Pancreas (tissue), 10 donors: ENCODE measurements at regions not wholly inside any gene's neighbourhood (a gene's known extent, or its start where the extent isn't known, plus 50 kb on each side); places are given as distances from the start of the nearest gene placed in this dataset.

Source experiments
- ATAC-seq, 4 donors: fragments of 200-7000 bp; cut with Tn5 transposase; one replicate each; pipeline versions ENCODE4 v1.8.0 to v1.9.1; 2020; ENCODE audit warnings: mild to moderate bottlenecking in 4 of 4, moderate library complexity in 4 of 4
- DNase-seq, 6 donors: peaks; one replicate each; pipeline ENCODE4 v3.0.0-alpha.2; 2020
- FAIRE-seq: peaks from 2 replicates; lab custom pipeline; 2012; peaks lifted over from hg19 to GRCh38; lab: Jason Lieb, UNC
- H3K27ac ChIP-seq, 4 donors: fragments of 200-600 bp; sonication (generic); 1 replicate in 3 of 4; 2 replicates in 1 of 4; pipeline versions ENCODE4 v1.5.0 to v1.8.0; 2020
- H3K27me3 ChIP-seq, 4 donors: fragments of 200-600 bp; one replicate each; pipeline ENCODE4 v1.8.0; 2021
- H3K36me3 ChIP-seq, 3 donors: fragments of 200-600 bp; sonication (generic) in 1 of 3; one replicate each; pipeline versions ENCODE4 v1.5.0 to v1.8.0; 2020 to 2021
- H3K4me1 ChIP-seq, 3 donors: fragments of 200-600 bp; one replicate each; pipeline ENCODE4 v1.8.0; 2021
- H3K4me3 ChIP-seq, 4 donors: fragments of 200-600 bp; sonication (generic) in 2 of 4; one replicate each; pipeline versions ENCODE4 v1.5.0 to v1.8.0; 2020 to 2021
- H3K9me3 ChIP-seq, 4 donors: fragments of 200-600 bp; one replicate each; pipeline ENCODE4 v1.8.0; 2021
- CTCF ChIP-seq, 4 donors: fragments of 200-600 bp; sonication (generic) in 3 of 4; IDR thresholded peaks; one replicate each; pipeline versions ENCODE4 v1.5.0 to v1.8.0; 2021; ENCODE audit warnings: antibody characterized with exemption in 4 of 4
- WGBS, 2 donors: extraction: QIAGEN DNeasy Blood & Tissue Kit; methylation state at CpG; one replicate each; pipeline ENCODE4 v1.1.7; 2013; 5-methylcytosine and 5-hydroxymethylcytosine counted together
- intact Hi-C, 3 donors: fragments of 100-400 bp; cut with DNase I; formaldehyde crosslinking; loops; one replicate each; pipeline versions ENCODE4 v1.11.1 to v1.14.2; 2022
- donor health status: healthy with polysubstance abuse.
- donor health status: DM: no; HTN: no; CAD: no; lungs with moderate emphysema.
- donor health status: DM: no; HTN: no; CAD: no.
- donor health status: control.
- donor health status: control.
- donor health status: Bipolar disorder and iron deficiency.
- donor health status: DM: yes; HTN: yes; CAD: no.
- donor health status: DM: no; HTN: no; CAD: no.
- donor health status: DM: no; HTN: no; CAD: no.
- donor health status: DM: yes; HTN: yes; CAD: no.

- ATAC-seq (no peak), DNase-seq (no peak), FAIRE-seq (no peak)
- Histone ChIP-seq H3K9me3 (no peaks in the 10 kb centered on the region), H3K27ac (no peak overlapping the region), H3K36me3 (no peaks in the 10 kb centered on the region), H3K4me1 (no peaks in the 10 kb centered on the region), H3K27me3 (no peaks in the 10 kb centered on the region), H3K4me3 (no peak overlapping the region)
- no peak for TF ChIP-seq CTCF (IDR thresholded peaks at IDR 0.05)
- intact Hi-C loops, result no loop called here
- WGBS, 2 donors, result 67 to 76% methylated on average over 5 of the region's 5 CpGs
Observed at GRCh38 chr5:13536933-13537332, 407.6 kb downstream of the DNAH5 start.

- H3K9me3 ChIP-seq, result no peaks in the 10 kb centered on the region
- no peaks in the 10 kb centered on the region for H3K27me3 ChIP-seq
- no peak for ATAC-seq
- no peak for TF ChIP-seq CTCF (IDR thresholded peaks at IDR 0.05)
- FAIRE-seq, result no peak
- H3K27ac ChIP-seq, result no peak overlapping the region
- no peaks in the 10 kb centered on the region for H3K36me3 ChIP-seq
- H3K4me3 ChIP-seq, result no peak overlapping the region
- intact Hi-C loops, result no loop called here
- no peaks in the 10 kb centered on the region for H3K4me1 ChIP-seq
- DNase-seq, result no peak
- WGBS, 2 donors, result 56 to 84% methylated on average over 2 of the region's 2 CpGs
Observed at GRCh38 chr5:13533833-13534232, 410.7 kb downstream of the DNAH5 start.

GRCh38 chr5:13529300-13529699, 415.2 kb downstream of the DNAH5 start:
- H3K9me3 ChIP-seq, result no peaks in the 10 kb centered on the region
- intact Hi-C loops, result no loop called here
- no peak for FAIRE-seq
- H3K27me3 ChIP-seq, result no peaks in the 10 kb centered on the region
- DNase-seq, result no peak
- no peak overlapping the region for H3K4me3 ChIP-seq
- 11 to 30% methylated on average over 1 of the region's 1 CpG for WGBS, 2 donors
- H3K4me1 ChIP-seq, result no peaks in the 10 kb centered on the region
- no peak for TF ChIP-seq CTCF (IDR thresholded peaks at IDR 0.05)
- ATAC-seq, result no peak
- H3K36me3 ChIP-seq, result no peaks in the 10 kb centered on the region
- H3K27ac ChIP-seq, result no peak overlapping the region

GRCh38 chr5:13524936-13525335, 419.6 kb downstream of the DNAH5 start:
- H3K27ac ChIP-seq, result no peak overlapping the region
- no peaks in the 10 kb centered on the region for H3K27me3 ChIP-seq
- TF ChIP-seq CTCF (IDR thresholded peaks at IDR 0.05), result no peak
- H3K9me3 ChIP-seq, result no peaks in the 10 kb centered on the region
- FAIRE-seq (no peak), DNase-seq (no peak), ATAC-seq (no peak)
- no peaks in the 10 kb centered on the region for H3K36me3 ChIP-seq
- WGBS, 2 donors, result 29 to 41% methylated on average over 2 of the region's 2 CpGs
- intact Hi-C loops, result no loop called here
- H3K4me1 ChIP-seq, result no peaks in the 10 kb centered on the region
- no peak overlapping the region for H3K4me3 ChIP-seq

- WGBS, 2 donors, result 47 to 72% methylated on average over 1 of the region's 1 CpG
- no peak overlapping the region for H3K27ac ChIP-seq
- no peak for ATAC-seq
- no peak for TF ChIP-seq CTCF (IDR thresholded peaks at IDR 0.05)
- H3K4me1 ChIP-seq, result no peaks in the 10 kb centered on the region
- no peaks in the 10 kb centered on the region for H3K36me3 ChIP-seq
- H3K4me3 ChIP-seq, result no peak overlapping the region
- no peaks in the 10 kb centered on the region for H3K9me3 ChIP-seq
- intact Hi-C loops, result no loop called here
- no peaks in the 10 kb centered on the region for H3K27me3 ChIP-seq
- FAIRE-seq, result no peak
- no peak for DNase-seq
Observed at GRCh38 chr5:13519131-13519530, 425.4 kb downstream of the DNAH5 start.
